ENCODE measurements at regions not wholly inside any gene's neighbourhood (a gene's known extent, or its start where the extent isn't known, plus 50 kb on each side); places are given as distances from the start of the nearest gene placed in this dataset.

DNA sequence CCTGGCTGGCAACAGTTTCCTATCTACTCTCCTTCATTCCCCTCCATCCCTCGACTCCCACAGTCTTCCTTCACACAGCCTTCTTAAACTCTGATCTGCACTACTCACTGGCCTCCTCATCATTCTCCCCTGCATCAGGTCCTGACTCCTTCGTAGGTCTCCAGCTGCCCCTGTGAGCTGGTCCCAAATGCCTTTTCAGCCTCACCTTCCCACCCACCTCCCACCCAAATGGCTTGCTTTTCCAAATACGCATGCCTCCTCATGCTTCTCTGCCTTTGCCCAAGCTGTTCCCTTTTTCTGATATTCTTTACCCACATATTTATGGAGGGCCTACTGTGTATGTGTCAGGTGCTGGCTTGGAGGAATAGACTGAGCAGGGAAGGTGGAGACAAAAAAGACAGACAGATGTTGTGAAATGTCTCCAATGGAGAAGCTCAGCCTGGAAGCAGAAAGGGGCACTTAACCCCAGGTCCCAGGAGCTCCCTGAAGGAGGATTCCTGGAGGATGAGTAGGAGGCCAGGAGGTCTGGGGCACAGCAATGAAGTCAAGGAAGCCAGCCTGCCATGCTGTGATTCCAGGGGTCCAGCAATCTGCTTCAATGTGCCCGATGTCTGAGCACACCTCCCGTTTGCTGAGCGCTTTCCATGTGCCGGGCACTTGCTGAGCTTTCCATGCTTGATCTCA, 252.2 kb downstream of the SHQ1 start:
- no peak overlapping the region for H3K27ac ChIP-seq
- H3K4me1 ChIP-seq = peaks cover 70% of the 10 kb centered on the region
- H2AFZ ChIP-seq (replicated peaks) = no peak overlapping the region
- no peak overlapping the region for H3K4me2 ChIP-seq
- peaks cover 5% of the 10 kb centered on the region for H3K27me3 ChIP-seq
- H3K36me3 ChIP-seq = no peaks in the 10 kb centered on the region
- no peak overlapping the region for H3K9ac ChIP-seq
- no peaks in the 10 kb centered on the region for H3K36me3 Mint-ChIP-seq
- H3K27me3 Mint-ChIP-seq (ENCODE audit: insufficient read depth, low read depth) = peaks cover 63% of the 10 kb centered on the region
- TF ChIP-seq, protein P1, sequence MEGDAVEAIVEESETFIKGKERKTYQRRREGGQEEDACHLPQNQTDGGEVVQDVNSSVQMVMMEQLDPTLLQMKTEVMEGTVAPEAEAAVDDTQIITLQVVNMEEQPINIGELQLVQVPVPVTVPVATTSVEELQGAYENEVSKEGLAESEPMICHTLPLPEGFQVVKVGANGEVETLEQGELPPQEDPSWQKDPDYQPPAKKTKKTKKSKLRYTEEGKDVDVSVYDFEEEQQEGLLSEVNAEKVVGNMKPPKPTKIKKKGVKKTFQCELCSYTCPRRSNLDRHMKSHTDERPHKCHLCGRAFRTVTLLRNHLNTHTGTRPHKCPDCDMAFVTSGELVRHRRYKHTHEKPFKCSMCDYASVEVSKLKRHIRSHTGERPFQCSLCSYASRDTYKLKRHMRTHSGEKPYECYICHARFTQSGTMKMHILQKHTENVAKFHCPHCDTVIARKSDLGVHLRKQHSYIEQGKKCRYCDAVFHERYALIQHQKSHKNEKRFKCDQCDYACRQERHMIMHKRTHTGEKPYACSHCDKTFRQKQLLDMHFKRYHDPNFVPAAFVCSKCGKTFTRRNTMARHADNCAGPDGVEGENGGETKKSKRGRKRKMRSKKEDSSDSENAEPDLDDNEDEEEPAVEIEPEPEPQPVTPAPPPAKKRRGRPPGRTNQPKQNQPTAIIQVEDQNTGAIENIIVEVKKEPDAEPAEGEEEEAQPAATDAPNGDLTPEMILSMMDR (IDR thresholded peaks at IDR 0.05) = no peak
- no peak for TF ChIP-seq EZH2 (IDR thresholded peaks at IDR 0.05)
- no peak for TF ChIP-seq EZH2phosphoT487 (IDR thresholded peaks at IDR 0.05)
- no peak overlapping the region for H3K27ac Mint-ChIP-seq
- H3K79me2 ChIP-seq (ENCODE audit: low read depth) = no peaks in the 10 kb centered on the region
- H3K4me1 Mint-ChIP-seq = peaks cover 72% of the 10 kb centered on the region
- H3F3A ChIP-seq (ENCODE audit: low read depth) = peaks cover 46% of the 10 kb centered on the region
- peaks cover 10% of the 10 kb centered on the region for H4K20me1 ChIP-seq (ENCODE audit: low read depth)
- no peak for DNase-seq (ENCODE audit: low spot score)
- H3K4me3 ChIP-seq = no peak overlapping the region
- H3K4me3 Mint-ChIP-seq = no peak overlapping the region
- H3K9me3 ChIP-seq (ENCODE audit: low read depth) = no peaks in the 10 kb centered on the region
- H3K9me3 Mint-ChIP-seq = no peaks in the 10 kb centered on the region

DNA sequence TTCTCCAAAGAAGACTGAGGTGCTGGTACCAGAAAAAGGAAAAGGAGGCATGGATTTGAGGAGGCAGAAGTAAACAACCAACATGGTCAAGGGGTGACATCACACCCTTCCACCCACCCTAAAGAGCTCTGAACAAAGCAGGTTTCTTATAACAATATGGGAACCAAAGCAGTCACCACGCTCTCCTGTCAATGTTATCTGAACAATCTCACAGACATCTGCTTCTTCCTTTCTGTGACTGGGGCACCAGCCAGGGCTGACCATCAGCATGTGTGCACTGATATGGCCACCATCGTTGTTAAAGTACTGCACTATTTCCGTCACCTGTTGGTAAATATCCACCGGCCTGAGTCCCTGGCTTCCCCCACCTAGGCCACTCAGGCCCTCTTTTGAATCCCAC, 252.9 kb downstream of the SHQ1 start:
- no peaks in the 10 kb centered on the region for H3K79me2 ChIP-seq (ENCODE audit: low read depth)
- Mint-ChIP-seq H3K9me3 (no peaks in the 10 kb centered on the region), H3K4me3 (no peak overlapping the region), H3K27me3 (ENCODE audit: insufficient read depth, low read depth) (peaks cover 66% of the 10 kb centered on the region), H3K4me1 (peaks cover 74% of the 10 kb centered on the region), H3K27ac (no peak overlapping the region), H3K36me3 (no peaks in the 10 kb centered on the region)
- no peak overlapping the region for H3K27ac ChIP-seq
- H3K4me1 ChIP-seq = peaks cover 70% of the 10 kb centered on the region
- no peaks in the 10 kb centered on the region for H3K36me3 ChIP-seq
- peaks cover 14% of the 10 kb centered on the region for H4K20me1 ChIP-seq (ENCODE audit: low read depth)
- H2AFZ ChIP-seq (replicated peaks) = no peak overlapping the region
- H3K9ac ChIP-seq = no peak overlapping the region
- H3K4me3 ChIP-seq = no peak overlapping the region
- DNase-seq (ENCODE audit: low spot score) = no peak
- no peak overlapping the region for H3K4me2 ChIP-seq
- H3K9me3 ChIP-seq (ENCODE audit: low read depth) = no peaks in the 10 kb centered on the region
- no peak for TF ChIP-seq EZH2 (IDR thresholded peaks at IDR 0.05)
- peaks cover 46% of the 10 kb centered on the region for H3F3A ChIP-seq (ENCODE audit: low read depth)
- peaks cover 5% of the 10 kb centered on the region for H3K27me3 ChIP-seq

DNA sequence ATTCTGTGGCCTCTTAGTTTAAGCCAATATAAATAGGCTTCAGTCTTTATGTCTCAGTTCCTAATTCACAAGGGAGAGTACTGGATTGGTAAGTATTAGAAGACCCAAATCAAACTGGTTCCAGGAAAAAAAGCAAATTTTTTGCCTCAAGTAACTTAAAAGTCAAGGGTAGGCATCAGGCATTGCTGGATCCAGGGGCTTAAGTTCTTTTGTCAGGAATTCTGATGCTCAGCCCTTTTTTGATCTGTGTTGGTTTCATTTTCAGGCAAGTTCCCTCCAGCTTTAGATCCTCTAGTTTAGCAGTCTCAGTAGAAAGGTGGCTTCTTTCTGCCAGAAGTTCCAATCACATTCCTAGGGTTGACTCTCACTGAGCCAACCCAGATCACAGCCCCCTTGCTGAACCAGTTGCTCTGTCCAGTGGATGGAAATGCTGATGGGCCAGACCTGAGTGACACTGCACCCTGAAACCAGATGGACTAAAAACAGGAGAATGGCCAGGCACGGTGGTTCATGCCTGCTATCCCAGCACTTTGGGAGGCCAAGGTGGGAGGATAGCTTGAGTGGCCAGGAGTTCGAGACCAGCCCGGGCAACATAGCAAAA, 253.5 kb downstream of the SHQ1 start:
- H3K9ac ChIP-seq = no peak overlapping the region
- Mint-ChIP-seq H3K27ac (no peak overlapping the region), H3K27me3 (ENCODE audit: insufficient read depth, low read depth) (peaks cover 63% of the 10 kb centered on the region), H3K9me3 (no peaks in the 10 kb centered on the region), H3K4me3 (peak overlapping the region; percentile 39), H3K4me1 (peaks cover 76% of the 10 kb centered on the region), H3K36me3 (no peaks in the 10 kb centered on the region)
- H3K36me3 ChIP-seq = no peaks in the 10 kb centered on the region
- no peak overlapping the region for H2AFZ ChIP-seq (replicated peaks)
- H3K79me2 ChIP-seq (ENCODE audit: low read depth) = no peaks in the 10 kb centered on the region
- no peaks in the 10 kb centered on the region for H3K9me3 ChIP-seq (ENCODE audit: low read depth)
- no peak for TF ChIP-seq EZH2phosphoT487 (IDR thresholded peaks at IDR 0.05)
- no peak for TF ChIP-seq EZH2 (IDR thresholded peaks at IDR 0.05)
- TF ChIP-seq, protein P1 (IDR thresholded peaks at IDR 0.05) = no peak
- H3F3A ChIP-seq (ENCODE audit: low read depth) = peaks cover 48% of the 10 kb centered on the region
- no peak overlapping the region for H3K4me2 ChIP-seq
- H3K4me3 ChIP-seq = no peak overlapping the region
- DNase-seq (ENCODE audit: low spot score) = no peak
- H4K20me1 ChIP-seq (ENCODE audit: low read depth) = peaks cover 20% of the 10 kb centered on the region
- no peak overlapping the region for H3K27ac ChIP-seq
- peaks cover 9% of the 10 kb centered on the region for H3K27me3 ChIP-seq
- peaks cover 70% of the 10 kb centered on the region for H3K4me1 ChIP-seq

DNA sequence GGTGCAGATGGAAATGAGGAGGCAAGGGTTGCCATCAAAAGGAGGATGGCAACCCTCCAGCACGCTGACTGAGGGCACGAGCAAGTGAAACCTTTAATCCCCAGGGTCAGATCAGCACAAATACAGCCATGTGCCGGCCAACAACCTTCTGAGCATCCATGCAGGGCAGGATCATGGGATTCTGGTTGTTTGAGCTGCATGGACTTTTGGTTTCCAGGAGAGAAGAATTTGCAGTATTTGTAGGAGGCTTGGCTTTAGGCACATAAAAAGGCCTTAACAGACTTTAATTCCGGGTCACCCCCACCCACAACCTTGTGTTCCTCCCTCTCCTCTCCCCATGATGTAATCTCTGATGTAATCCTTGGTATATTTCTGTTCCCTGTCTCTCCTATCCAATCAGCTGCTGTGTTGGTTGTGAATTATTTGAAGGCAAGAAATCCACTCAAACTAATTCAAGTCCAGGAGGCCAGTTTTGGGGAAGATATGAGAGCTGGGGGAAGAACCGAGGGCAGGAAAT, 254.3 kb downstream of the SHQ1 start:
- peak overlapping the region; percentile 30 for H3K4me3 Mint-ChIP-seq
- H3K27ac ChIP-seq = no peak overlapping the region
- H3K27ac Mint-ChIP-seq = no peak overlapping the region

More for the DNA sequence above, 254.3 kb downstream of the SHQ1 start:
- Histone ChIP-seq H3K4me1 (peaks cover 70% of the 10 kb centered on the region), H3K4me2 (no peak overlapping the region), H3K36me3 (no peaks in the 10 kb centered on the region), H3K4me3 (no peak overlapping the region), H4K20me1 (ENCODE audit: low read depth) (peaks cover 20% of the 10 kb centered on the region), H3K9ac (no peak overlapping the region), H3K79me2 (ENCODE audit: low read depth) (no peaks in the 10 kb centered on the region), H3K27me3 (peaks cover 16% of the 10 kb centered on the region), H3F3A (ENCODE audit: low read depth) (peaks cover 44% of the 10 kb centered on the region), H3K9me3 (ENCODE audit: low read depth) (no peaks in the 10 kb centered on the region), H2AFZ (replicated peaks) (no peak overlapping the region)
- Mint-ChIP-seq H3K27me3 (ENCODE audit: insufficient read depth, low read depth) (peaks cover 68% of the 10 kb centered on the region), H3K9me3 (no peaks in the 10 kb centered on the region), H3K4me1 (peaks cover 76% of the 10 kb centered on the region), H3K36me3 (no peaks in the 10 kb centered on the region)
- DNase-seq (ENCODE audit: low spot score) = no peak
- no peak for TF ChIP-seq EZH2 (IDR thresholded peaks at IDR 0.05)
- no peak for TF ChIP-seq EZH2phosphoT487 (IDR thresholded peaks at IDR 0.05)
- TF ChIP-seq, protein P1 (IDR thresholded peaks at IDR 0.05) = no peak
